SU-DHL-6 (cell line): ENCODE measurements at regions not wholly inside any gene's neighbourhood (a gene's known extent, or its start where the extent isn't known, plus 50 kb on each side); places are given as distances from the start of the nearest gene placed in this dataset.

Experiments used
- H2AFZ ChIP-seq: fragments of 200-600 bp; sonication (generic); 2 replicates; pipeline ENCODE4 v1.6.1; 2014; ENCODE audit warnings: low read depth, mild to moderate bottlenecking, moderate library complexity, mixed read lengths, antibody characterized with exemption, low read length; ENCODE audit not compliant: severe bottlenecking
- H3F3A ChIP-seq: fragments of 200-600 bp; shearing (Covaris generic); 2 replicates; pipeline ENCODE4 v1.6.0; 2016; ENCODE audit warnings: antibody characterized with exemption, mild to moderate bottlenecking; ENCODE audit not compliant: insufficient read depth
- H3K27ac ChIP-seq: fragments of 200-600 bp; sonication (generic); 2 replicates; pipeline ENCODE4 v1.5.1; 2016; ENCODE audit warnings: low read depth, mild to moderate bottlenecking, low read length, moderate library complexity, mixed read lengths
- H3K27me3 ChIP-seq: fragments of 200-600 bp; sonication (generic), shearing (Covaris generic); 2 replicates; pipeline ENCODE4 v1.6.0; 2014; ENCODE audit warnings: mild to moderate bottlenecking, low read length
- H3K36me3 ChIP-seq: fragments of 200-600 bp; sonication (generic); 2 replicates; pipeline ENCODE4 v1.6.1; 2014; ENCODE audit warnings: mild to moderate bottlenecking, low read length, mixed read lengths
- H3K4me2 ChIP-seq: fragments of 300-600, 200-600 bp; shearing (Covaris generic), sonication (generic); 2 replicates; pipeline ENCODE4 v1.6.0; 2014; ENCODE audit warnings: low read length, low read depth, mild to moderate bottlenecking; ENCODE audit not compliant: poor library complexity, severe bottlenecking
- H3K4me3 ChIP-seq: fragments of 200-600 bp; sonication (generic); 2 replicates; pipeline ENCODE4 v1.5.1; 2014; ENCODE audit warnings: antibody characterized with exemption, low read length, mild to moderate bottlenecking, mixed read lengths; ENCODE audit not compliant: insufficient read depth, poor library complexity, severe bottlenecking
- H3K79me2 ChIP-seq: fragments of 200-600 bp; sonication (generic); 2 replicates; pipeline ENCODE4 v1.6.1; 2014; ENCODE audit warnings: mild to moderate bottlenecking, low read length, moderate library complexity; ENCODE audit not compliant: insufficient read depth
- H3K9ac ChIP-seq: fragments of 200-600 bp; sonication (generic); 2 replicates; pipeline ENCODE4 v1.7.0; 2014; ENCODE audit warnings: mild to moderate bottlenecking, low read length
- H3K9me2 ChIP-seq: fragments of 200-600 bp; sonication (generic); replicated peaks from 2 replicates; pipeline ENCODE4 v1.6.1; 2014; ENCODE audit warnings: low read length; ENCODE audit not compliant: insufficient read depth
- H3K9me3 ChIP-seq: fragments of 200-600 bp; sonication (generic); 2 replicates; pipeline ENCODE4 v1.6.1; 2014; ENCODE audit warnings: low read length, mixed read lengths; ENCODE audit not compliant: insufficient read depth
- H4K20me1 ChIP-seq: fragments of 200-600 bp; sonication (generic); 2 replicates; pipeline ENCODE4 v1.6.1; 2014; ENCODE audit warnings: low read depth, mild to moderate bottlenecking, antibody characterized with exemption, low read length, moderate library complexity, mixed read lengths
- EZH2phosphoT487 ChIP-seq: fragments of 200-600 bp; sonication (generic), shearing (Covaris generic); conservative IDR thresholded peaks from 2 replicates; pipeline ENCODE4 v1.6.1; 2018; ENCODE audit warnings: mild to moderate bottlenecking, antibody characterized with exemption, low read length, moderate library complexity, mixed read lengths
- TF ChIP-seq, protein P1 (sequence below): fragments of 200-600 bp; sonication (generic); IDR thresholded peaks from one replicate; pipeline ENCODE4 v1.5.1; 2017; ENCODE audit warnings: antibody characterized with exemption, mild to moderate bottlenecking, low read length, moderate library complexity; ENCODE audit not compliant: insufficient read depth, poor library complexity, severe bottlenecking

DNA sequence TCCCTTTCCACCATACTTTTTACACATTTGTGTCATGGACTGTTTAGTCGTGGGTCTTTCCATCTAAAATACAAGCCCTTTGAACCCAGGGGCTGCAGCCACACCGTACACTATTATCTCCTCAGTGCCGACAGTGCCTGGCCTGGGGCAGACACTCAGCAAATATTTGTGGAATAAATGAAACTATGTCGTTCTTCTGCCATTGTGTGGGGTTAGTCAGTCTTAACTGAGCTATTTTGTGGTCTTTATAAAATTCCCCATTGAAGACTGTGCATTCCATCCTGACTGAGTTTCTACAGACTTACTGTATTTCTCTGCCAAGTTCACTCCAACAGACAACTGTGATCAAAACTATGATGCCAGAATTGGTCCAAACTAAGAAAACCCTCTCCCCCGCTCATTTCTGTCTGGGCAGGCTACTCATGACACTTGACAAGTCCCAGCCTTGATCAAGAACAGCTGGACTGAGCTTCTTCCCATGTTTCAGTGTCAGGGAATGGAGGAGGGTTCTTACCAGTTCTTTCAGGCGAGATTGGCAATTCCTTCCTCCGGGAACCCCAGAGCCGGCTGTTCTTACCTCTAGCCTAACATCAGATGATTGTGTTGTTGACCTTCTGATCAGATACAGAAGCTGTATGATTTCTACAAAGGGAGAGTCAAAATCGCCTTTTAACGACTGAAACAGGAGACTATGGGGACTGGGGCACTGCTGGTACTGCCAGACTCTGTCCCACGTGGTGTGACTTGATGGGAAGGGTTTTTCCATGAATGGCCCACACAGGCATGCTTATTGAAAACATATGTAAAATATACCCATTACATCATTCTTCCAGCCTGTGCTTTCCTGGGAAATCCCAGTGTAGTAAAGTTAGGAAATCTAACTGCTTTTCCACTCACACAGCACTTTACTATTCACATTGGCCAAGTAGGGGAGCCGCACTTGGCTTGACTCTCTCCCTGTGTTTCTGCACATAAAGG, 77.4 kb upstream of the NPAS2 start:
- H3K27ac ChIP-seq = no peak overlapping the region
- no peaks in the 10 kb centered on the region for H3K79me2 ChIP-seq
- TF ChIP-seq, protein P1, sequence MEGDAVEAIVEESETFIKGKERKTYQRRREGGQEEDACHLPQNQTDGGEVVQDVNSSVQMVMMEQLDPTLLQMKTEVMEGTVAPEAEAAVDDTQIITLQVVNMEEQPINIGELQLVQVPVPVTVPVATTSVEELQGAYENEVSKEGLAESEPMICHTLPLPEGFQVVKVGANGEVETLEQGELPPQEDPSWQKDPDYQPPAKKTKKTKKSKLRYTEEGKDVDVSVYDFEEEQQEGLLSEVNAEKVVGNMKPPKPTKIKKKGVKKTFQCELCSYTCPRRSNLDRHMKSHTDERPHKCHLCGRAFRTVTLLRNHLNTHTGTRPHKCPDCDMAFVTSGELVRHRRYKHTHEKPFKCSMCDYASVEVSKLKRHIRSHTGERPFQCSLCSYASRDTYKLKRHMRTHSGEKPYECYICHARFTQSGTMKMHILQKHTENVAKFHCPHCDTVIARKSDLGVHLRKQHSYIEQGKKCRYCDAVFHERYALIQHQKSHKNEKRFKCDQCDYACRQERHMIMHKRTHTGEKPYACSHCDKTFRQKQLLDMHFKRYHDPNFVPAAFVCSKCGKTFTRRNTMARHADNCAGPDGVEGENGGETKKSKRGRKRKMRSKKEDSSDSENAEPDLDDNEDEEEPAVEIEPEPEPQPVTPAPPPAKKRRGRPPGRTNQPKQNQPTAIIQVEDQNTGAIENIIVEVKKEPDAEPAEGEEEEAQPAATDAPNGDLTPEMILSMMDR = no peak
- no peak for TF ChIP-seq EZH2phosphoT487
- H3K36me3 ChIP-seq = no peaks in the 10 kb centered on the region
- no peaks in the 10 kb centered on the region for H3K27me3 ChIP-seq
- H3F3A ChIP-seq = no peaks in the 10 kb centered on the region
- no peaks in the 10 kb centered on the region for H4K20me1 ChIP-seq
- no peak overlapping the region for H3K4me2 ChIP-seq
- H3K4me3 ChIP-seq = no peak overlapping the region
- H3K9me3 ChIP-seq = no peaks in the 10 kb centered on the region
- H3K9me2 ChIP-seq = no peaks in the 10 kb centered on the region
- H3K9ac ChIP-seq = no peak overlapping the region
- no peak overlapping the region for H2AFZ ChIP-seq

DNA sequence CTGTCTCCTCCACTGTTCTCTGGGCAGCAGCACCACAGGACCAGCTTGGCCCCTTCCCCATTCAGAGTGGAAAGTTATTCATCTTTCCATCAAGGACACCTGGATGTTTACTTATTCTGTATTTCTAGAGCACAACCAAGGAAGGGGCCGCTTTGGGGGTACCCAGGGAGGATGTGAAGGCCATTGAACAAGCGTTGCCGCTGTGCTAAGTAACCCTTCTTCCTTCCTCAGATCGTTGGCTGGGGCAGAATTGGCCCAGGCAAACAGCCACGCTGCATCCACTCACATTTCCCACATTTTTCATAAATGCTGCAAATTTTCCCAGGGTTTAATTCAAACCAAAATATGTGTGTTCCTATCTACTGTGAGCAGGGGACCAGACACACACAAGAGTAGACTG, 76.2 kb upstream of the NPAS2 start:
- no peak overlapping the region for H3K4me3 ChIP-seq
- H3K27ac ChIP-seq = no peak overlapping the region
- H3K4me2 ChIP-seq = no peak overlapping the region

DNA sequence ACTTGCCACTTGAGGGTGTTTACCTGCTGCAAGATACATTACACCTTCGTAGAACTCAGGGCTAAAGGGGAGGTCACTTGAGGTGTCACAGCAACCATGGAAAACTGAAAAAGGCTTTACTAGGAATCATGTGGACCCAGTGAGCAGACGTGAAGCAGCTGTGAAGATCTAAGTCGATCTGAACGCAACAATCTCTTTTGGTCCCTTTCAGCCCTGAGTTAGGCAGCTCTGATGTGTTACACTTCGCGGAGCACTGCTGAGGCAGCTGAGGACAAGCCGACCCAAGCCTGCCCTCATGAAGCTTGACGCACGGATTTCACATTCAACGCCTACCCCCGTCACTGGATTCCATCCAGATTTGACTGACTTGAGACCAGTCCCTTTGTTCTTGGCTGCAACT, 75.8 kb upstream of the NPAS2 start:
- no peaks in the 10 kb centered on the region for H3F3A ChIP-seq
- TF ChIP-seq, protein P1 = no peak
- no peaks in the 10 kb centered on the region for H3K79me2 ChIP-seq
- no peaks in the 10 kb centered on the region for H3K36me3 ChIP-seq
- H3K4me2 ChIP-seq = no peak overlapping the region
- H3K27me3 ChIP-seq = no peaks in the 10 kb centered on the region
- no peak overlapping the region for H2AFZ ChIP-seq
- H3K27ac ChIP-seq = no peak overlapping the region
- no peak overlapping the region for H3K9ac ChIP-seq
- H3K9me2 ChIP-seq = no peaks in the 10 kb centered on the region
- H3K4me3 ChIP-seq = no peak overlapping the region
- no peaks in the 10 kb centered on the region for H4K20me1 ChIP-seq
- no peaks in the 10 kb centered on the region for H3K9me3 ChIP-seq

More for the DNA sequence above, 76.2 kb upstream of the NPAS2 start:
- TF ChIP-seq EZH2phosphoT487 = no peak
- TF ChIP-seq, protein P1 = no peak
- Histone ChIP-seq H2AFZ (no peak overlapping the region), H3F3A (no peaks in the 10 kb centered on the region), H3K9me3 (no peaks in the 10 kb centered on the region), H3K9me2 (no peaks in the 10 kb centered on the region), H3K27me3 (no peaks in the 10 kb centered on the region), H3K36me3 (no peaks in the 10 kb centered on the region), H4K20me1 (no peaks in the 10 kb centered on the region), H3K9ac (no peak overlapping the region), H3K79me2 (no peaks in the 10 kb centered on the region)
